Stimulated activated CD4-positive, alpha-beta T cell treated with anti-CD3 and anti-CD28 coated beads, Interleukin-1b, Interleukin-23, amount 100 ng/mL, for 48 hours (primary cell): ENCODE measurements at regions not wholly inside any gene's neighbourhood (a gene's known extent, or its start where the extent isn't known, plus 50 kb on each side); places are given as distances from the start of the nearest gene placed in this dataset.

Source experiments
- DNase-seq: peaks from one replicate; pipeline ENCODE4 v3.0.0-alpha.2; 2020

DNA sequence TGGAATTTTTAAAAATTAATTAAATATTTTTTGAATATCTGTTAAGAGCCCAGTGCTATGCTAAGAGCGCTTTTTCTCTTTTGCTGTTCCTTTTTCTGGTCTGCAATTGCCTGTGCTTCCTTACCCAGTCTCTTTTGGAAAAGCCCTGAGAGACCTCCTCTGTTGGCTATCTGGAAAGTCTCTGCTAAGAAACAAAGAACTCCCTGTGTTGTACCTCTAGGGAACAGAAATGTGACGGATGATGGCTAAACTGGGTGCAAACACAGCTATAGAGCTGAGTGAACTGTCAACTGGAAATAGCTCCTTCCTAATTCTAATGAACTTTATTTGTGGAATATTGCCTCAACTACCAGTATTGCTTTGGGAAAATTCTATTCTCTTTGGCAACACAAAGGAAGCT lies 261.6 kb upstream of the NOVA1 start:
- no peak for DNase-seq

DNA sequence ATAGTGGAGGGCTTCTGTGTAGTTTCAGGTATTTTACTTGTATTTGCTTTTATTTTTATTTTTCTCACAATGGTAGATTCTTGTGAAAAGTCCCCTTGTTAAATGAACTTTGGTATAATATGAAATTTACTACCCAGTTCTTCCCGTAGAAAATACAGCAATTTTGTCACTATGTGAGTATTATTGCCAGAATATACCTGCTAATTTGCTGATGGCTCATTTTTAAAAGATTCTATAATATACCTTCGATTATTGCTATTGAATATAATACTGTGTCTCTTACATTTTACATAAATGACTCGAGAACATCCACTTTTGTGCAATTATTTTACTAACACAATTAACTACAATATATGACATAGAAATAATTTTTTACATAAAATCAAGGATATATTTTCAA lies 262.3 kb upstream of the NOVA1 start:
- DNase-seq: no peak

DNA sequence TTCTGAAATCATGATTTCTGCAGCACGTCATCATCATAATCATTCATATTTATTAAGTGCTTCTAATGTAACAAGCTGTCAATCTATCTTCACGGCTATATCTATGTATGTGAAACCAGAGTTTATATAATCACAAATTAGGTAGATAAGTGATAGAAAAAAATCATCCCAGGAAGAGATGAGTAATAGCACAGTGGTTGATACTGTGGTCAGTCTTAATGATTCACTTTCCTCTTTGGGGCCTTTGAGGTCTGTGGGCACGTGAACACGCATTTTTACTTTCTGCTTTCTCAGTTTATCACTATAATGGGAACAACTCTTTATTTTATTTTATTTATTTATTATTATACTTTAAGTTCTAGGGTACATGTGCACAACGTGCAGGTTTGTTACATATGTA lies 265.9 kb upstream of the NOVA1 start:
- DNase-seq: no peak

DNA sequence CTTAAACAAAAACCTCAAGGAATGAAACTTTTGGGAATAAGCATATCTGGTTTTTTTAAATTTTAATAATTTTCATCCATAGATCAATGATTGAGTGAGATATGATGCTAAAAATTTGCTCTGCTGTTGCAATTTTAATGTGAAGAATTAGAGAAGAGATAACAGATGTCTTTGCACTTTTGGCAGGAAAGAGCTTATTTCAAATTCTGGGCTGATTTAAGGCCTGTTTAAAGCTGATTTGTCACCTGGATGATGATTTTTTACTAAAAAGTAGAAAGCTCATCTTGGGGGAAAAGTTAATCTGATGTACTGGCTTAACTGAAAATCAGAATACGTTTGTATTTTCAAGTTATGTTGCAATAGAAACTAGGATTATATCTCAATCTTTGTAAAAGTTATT lies 268.9 kb upstream of the NOVA1 start:
- no peak for DNase-seq

DNA sequence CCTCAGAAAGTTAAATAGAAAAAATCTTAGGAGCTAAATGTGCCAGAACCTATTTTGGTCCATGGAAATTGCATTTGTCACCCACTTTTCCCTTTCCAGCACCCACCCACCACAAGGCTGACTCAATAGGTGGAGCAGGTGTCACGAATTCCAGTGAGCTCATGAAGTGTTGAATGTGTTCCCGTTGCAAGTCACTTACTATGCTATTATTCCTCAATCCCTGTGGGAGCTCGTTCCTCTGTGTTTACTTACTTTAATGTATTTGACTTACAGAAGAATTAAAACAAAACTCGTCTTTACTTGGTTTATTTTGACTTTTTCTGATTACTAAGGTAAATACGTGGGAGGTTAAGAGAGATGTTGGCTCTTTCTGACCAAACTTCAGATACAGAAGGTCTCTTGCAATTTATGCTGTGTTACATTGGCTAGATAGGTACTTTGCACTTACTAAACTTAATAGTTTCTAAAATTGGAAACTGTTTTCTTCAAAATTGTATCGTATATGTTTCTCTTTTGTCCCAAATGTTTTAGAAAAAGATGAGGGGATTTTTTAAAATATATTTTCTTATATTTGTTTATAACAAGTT lies 269.4 kb upstream of the NOVA1 start:
- DNase-seq: no peak

DNA sequence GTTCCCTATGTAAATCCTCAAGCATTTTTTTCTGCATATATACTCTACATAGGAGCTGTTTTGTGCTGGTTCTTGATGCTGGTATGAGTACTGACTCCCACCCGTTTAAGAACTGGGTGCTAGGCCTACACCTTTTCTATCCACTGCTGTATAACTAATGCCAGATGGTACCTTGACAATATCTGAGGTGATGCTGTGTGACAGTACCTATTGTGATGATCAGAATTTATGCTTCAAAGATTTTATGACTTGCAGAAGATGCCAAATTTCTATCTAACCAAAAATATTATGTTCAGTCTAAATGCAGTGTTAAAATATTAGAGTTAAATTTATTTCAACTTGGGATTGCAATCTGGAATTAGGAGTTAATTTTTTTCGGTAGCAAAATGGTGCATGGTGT lies 272.3 kb upstream of the NOVA1 start:
- no peak for DNase-seq

DNA sequence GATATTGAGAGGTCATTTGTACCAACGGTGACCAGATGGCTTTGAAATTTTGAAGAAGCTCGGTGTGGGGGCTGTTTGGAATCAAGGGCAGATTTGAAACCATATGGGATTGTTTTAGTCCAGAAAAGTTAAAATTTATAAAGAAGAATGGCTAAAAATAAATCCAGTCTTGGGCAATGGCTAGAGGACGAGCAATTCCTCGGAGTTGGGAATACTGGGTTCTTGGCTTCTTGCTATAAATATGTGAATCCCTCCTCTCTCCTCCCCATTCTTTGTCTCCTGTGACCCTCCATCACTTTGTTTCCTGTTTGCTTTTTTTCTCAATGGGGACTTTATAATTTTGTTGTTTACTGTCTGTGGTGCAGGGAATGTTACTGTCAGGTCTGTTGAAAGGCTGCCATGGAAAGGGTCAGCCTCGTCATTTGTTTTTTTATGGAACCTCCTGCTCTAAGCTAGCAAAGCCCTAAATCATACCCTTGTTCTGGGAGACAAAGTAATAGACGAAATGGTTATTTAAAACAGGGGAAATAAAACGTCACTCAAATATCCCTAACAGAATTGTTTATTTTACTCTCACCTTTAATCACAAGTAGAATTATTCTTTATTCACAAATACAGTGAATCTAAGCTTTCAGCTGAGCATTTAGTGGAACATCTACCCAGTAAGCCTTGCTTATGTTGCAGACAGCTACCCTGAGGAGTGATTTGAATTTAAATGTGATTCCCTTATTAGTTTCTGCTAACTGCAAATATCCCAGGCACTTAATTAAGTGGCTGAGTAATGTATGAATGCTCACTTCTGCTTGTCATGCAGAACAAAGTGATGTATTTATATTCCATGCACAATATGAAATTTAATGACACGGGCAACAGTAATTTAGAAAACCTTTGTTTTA lies 273.1 kb upstream of the NOVA1 start:
- DNase-seq: no peak

DNA sequence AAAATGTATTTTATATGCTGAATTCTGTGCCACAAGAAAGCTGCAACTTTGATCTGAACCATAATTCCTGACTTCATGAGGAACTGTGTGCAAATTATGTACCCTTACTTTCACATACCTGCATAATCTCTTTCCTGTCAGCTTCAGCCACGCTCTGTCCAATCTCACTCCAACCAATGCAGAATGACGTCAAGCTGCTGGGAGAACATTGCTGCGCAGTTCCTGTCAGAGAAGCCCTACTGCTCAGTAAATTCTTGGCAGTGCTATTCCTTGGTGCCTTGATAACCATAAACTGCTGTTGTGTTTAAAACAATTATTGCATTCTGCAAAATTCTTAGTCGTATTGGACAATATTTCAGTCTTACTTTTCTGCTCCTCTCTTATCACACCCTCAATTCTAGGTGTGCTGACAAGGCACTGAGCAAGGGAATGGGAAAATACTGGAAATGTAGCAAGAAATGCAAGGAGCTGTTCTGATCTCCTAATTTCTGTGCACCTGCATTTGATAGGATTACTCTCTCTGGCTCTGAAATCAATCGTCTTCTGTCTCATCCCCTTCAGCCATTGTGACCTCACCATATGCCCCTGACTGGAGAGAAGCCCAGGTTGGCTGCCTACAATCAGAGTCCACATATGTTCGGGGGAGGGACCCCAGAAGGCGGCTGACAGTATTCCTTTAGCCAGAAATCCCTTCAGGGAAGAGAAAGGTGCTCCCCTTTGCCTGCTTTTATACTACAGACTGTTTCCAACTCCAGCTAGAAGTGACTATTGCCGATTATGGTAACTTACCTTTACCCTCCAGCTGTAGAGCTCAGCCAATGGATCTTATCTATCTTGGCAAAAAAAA lies 274.9 kb upstream of the NOVA1 start:
- no peak for DNase-seq

DNA sequence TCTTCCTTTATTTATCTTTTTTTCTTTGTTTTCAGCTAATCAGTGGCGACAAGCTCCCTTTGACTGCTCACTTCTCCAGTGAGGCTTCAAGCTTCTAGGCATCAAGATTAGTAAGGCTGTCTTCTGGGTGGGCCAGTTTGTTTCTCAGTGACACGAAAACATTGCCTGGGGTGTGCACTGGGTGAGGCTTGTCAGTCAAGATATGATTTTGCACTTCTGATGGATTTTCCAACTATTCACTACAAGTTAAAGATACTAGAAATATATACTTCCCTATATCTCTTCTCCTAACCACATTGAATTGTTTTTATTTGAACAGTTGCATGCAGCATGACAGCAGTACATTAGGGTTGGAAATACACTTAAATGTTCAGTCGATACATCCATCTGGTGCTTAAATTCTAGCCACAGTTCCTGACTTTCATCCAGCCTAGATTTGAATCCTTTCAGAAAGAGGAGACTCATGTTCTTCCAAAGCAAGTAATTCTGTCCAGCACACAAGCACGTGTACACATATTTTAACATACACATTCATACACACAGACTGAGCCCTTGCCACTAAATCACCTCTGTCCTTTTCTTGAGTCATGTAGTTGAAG lies 275.6 kb upstream of the NOVA1 start:
- DNase-seq: no peak

DNA sequence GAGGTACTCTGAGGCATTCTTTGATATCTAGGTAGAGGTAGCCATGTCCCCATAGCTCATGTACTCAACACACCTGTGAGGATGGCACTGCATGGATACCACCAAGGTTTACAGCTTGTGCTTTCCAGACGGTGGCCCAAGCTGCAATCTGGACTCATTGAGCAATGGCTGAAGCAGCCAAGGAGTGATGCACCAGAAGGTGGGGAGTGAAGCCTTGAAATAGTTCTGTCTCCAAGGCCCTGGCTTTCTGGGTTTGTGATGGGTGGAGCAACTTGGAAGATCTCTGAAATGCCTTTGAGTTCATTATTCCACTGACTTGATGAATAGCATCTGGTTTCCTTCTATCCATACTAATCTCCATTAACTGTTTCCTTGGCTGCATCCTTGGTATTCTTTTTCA lies 290.0 kb upstream of the NOVA1 start:
- DNase-seq: no peak

DNA sequence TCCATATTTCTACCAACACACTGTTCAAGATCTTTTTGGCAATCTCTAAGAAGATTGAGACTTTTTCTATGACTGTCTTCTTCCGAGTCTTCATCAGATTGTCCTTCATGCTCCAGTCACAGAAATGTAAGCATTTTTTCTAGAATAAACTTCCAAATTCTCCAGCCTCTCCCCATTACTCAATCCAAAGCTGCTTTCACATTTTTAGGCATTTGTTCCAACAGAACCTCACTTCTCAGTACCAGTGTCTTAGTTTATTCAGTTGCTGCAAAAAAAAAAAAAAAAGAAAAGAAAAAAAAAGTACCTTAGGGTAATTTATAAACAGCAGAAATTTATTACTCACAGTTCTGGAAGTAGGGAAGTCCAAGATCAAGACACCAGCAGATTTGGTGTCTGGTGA lies 290.8 kb upstream of the NOVA1 start:
- no peak for DNase-seq

DNA sequence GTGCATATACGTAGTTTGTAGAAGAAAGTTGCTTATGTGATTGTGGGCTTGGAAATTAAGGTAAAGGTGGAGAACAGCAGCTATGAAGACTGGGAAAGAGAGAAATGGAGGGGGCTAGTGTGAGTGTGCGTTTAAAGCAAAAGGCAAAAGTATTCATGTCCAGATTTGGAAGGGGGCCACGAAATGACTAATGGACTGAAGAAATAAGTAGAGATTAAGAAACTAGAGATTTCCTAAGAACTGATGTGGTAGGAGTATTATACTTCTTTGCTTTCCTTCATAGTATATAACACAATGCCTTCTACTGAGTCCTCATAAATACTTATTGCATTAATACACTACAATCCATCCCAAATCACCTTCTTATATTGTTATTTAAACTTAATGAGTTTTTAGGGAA lies 298.6 kb upstream of the NOVA1 start:
- no peak for DNase-seq

DNA sequence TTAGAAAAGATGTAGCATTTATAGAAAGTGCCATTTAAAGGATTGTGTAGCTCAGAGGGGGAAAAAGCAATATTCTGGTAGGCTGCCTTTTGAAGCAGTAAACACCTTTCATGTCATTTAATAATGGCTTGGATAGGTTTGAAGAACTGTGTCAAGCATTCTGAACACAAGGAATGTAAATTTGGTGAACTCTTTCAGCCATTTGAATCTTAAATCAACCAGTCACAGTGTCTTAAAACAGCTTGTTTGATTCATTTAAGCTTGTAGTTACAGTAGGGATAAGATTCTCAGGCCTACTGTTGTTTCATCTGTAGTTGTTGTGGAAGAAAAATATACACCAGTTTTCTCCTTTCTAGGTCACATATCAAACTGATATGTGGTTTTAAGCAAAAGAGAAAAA lies 299.4 kb upstream of the NOVA1 start:
- no peak for DNase-seq

DNA sequence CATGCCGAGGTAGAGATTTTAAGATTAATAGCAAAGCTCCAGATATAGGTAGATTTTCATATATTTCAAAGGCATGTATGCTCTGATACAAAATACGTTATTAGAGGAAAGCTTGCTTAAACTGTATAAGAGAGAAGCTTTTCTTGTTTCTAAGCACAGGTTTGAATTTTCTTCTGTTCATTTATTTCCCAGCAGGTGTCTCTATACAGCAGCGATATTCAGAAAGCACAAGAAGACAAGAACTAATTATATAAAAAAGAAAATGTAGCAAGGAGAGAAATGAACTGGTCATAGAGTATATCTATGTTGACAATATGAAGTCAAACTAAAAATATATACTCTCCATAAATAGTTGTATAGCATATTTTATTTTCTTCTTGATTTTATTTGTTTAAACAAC lies 307.4 kb upstream of the NOVA1 start:
- no peak for DNase-seq

DNA sequence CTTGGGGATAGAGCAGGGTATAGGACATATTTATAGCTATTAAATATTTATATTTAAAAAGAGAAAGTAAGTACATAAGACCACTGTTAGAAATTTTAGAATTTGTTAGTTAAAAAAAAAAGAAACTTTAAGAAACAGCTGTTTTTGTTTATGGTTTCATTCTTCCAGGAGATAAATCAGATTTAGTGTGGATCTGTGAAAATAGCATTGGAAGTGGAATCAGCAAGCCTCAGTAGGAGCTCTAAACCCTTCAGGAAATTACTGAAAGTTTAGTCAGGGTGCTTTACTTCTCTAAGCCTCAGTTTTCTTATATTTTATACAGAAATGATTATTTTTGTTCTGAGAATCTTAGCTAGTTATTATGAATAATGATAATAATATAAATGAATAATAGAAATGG lies 316.0 kb upstream of the NOVA1 start:
- DNase-seq: no peak

DNA sequence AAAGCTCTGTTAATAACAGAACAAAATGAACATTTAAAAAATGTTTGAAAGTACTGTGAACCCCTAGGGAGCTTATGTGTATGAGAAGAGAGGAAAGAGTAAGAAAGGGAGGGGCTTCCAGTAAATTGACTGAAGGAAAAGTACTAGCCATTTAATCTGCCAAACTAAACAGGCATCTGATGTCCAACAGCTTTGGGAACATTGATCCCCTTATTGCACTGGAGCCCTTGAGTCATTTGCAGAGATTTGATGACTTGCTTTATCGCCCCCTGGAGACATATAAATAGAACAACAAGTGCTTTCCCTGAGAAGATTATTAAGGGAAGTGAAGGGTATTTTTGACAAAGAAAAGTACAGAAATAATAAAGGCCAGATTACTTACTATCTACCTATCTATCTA lies 319.3 kb upstream of the NOVA1 start:
- DNase-seq: no peak

DNA sequence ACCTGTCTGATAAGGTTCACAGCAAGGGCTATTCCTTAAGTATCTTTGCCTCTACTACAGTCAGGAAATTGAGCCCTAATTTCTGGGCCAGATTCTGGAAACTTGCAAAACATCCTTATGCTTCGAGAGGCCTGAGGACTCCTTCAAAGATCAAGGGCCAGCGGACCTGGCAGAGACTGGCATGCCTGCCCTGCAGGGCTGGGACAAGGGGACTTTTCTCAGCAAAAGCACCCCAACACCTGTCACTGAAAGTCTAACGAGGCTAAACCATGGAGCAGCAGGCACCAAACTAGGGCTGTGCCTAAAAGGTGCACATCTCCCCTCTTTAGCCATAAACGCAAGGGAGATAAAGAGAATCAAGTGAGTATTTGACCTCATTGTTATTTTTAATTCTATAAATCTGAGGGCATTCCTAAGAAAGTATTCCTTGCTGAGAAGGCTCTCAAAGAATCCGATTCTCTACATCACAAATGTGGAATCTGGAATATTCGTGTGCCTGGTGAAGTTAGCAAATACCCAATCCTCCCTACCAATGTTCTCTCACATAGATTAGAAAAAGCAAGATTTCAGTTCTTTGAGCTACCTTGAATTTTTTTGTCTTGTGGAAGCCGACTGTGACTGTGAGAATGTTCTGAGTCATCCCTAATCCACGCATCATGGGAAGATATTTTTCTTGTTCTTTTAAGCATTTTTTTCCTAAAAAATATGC lies 328.2 kb upstream of the NOVA1 start:
- DNase-seq: no peak

DNA sequence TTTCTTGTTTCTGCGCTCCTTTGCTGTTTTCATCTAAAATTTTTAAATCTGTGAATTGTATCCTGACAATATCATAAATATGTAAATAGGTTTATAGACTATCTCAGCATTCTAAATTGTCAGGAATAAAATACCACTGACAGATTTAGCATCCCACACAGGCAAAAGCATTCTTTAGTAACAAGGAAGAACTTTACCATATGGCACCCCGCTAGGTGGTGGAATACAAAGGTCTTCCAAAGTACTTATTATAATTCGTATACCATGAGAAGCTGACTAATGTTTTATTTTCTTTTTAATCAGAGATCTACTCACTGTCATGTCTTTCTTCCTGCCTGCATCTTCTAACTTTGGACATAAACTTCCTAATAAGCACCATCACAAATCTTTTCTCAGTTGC lies 328.8 kb upstream of the NOVA1 start:
- no peak for DNase-seq

DNA sequence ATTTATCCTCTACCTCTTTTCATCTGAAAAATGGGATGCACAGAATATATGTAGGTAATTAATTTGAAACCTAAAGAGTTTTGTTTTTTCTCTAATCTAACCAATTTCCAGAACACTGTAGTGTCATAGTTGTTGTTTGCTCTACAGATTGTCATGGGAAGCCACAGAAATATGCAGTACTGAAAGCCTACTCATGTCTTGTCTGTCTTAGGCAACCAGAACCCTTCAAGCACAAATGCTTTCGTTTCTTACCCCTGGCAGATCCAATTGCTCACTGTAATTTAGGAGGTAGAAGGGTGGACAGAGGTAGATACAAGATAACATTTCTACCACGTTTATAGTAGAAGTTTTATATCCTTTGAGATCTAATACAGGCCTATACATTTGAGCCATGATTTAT lies 330.2 kb upstream of the NOVA1 start:
- DNase-seq: no peak

DNA sequence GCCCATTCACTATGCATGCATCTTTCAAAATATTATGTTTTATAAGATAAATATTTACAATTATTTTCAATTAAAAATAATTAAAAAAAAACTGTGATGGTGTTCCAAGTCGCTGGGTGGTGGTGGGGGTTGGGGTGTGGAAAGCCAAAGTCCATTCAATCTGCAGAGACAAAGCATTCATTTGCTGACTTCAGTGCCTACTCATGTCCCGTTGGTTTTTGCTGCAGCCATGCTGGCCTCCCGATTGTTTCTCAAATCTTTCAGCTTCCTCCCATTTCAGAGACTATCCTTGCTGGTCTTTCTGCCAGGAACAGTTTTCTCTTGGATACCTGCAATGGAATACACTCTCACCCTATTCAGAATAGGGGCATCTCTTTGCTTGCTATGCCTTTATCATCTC lies 331.5 kb upstream of the NOVA1 start:
- no peak for DNase-seq

DNA sequence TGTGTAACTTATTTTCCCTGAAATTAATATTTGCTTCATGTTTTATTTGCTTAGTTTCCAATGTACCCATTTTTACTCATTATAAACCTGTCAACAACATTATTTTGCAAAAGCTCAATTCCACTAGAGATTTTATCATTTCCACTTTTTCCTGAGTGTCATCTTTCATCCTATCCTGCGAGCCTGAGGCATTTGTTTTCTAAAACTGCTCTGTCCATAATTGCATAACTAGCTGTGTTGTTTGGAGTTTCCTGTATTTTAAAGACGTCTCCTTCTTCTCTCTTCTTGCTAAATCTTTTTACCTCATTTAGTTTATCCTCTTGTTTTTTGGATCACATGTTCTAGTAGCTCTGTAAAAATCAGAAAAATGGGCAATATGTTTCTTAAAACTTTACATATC lies 332.7 kb upstream of the NOVA1 start:
- no peak for DNase-seq

DNA sequence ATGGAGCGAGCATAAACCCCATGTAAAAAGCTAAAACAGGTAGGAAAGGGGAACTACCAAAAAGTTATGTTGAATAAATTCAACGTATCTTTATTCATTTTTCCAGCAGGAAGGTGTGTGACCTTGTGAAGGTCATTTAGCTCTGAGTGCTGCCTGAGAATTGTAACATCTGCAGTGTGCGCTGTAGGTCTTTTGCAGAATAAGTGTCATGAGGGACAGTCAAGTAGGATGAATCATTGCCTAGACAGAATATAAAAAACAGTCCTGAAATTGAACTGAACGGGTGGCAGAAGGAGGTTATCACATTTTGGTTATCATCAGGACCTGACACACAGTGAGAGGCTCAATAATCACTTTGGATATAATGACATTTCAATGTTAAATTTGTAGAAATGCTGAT lies 334.8 kb upstream of the NOVA1 start:
- no peak for DNase-seq

DNA sequence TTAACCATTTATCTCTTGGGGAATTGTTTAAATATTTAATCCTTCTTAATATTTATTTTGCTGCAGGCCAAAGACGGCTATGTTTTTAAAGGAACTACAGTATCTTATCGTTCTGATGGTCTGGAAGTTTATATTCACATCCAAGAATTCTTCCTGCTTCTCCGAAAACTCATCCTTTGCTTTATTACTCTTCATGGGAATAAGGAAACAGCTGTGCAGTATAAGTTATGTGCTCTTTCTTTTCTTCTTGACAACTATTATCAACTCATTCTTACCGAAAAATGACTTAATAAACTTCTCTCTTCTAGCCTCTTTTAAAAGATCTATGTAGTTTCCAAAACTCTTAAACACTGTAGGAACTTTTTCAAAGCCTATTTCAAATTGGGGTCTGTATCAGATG lies 335.6 kb upstream of the NOVA1 start:
- no peak for DNase-seq
